GM21447 (cell line): ENCODE measurements at regions not wholly inside any gene's neighbourhood (a gene's known extent, or its start where the extent isn't known, plus 50 kb on each side); places are given as distances from the start of the nearest gene placed in this dataset.

Experiments used
- ATAC-seq: cut with Tn5 transposase; IDR thresholded peaks from one replicate; pipeline ENCODE4 v1.9.1; 2021; ENCODE audit not compliant: unreplicated experiment

- no peak for ATAC-seq
These were observed 728.8 kb upstream of the POU3F3 start for GRCh38 chr2:104125096-104125495.

- ATAC-seq, result no peak
These were observed 726.7 kb upstream of the POU3F3 start for GRCh38 chr2:104127049-104127770.

- ATAC-seq, result no peak
These were observed 713.6 kb upstream of the POU3F3 start for GRCh38 chr2:104140361-104140760.

GRCh38 chr2:104158191-104158590, 695.7 kb upstream of the POU3F3 start:
- no peak for ATAC-seq

GRCh38 chr2:104163611-104164130, 690.2 kb upstream of the POU3F3 start:
- ATAC-seq, result no peak

GRCh38 chr2:104164721-104165252, 689.1 kb upstream of the POU3F3 start:
- no peak for ATAC-seq

GRCh38 chr2:104177179-104177578, 676.7 kb upstream of the POU3F3 start:
- no peak for ATAC-seq

- ATAC-seq, result no peak
These were observed 674.3 kb upstream of the POU3F3 start for GRCh38 chr2:104179644-104180043.

GRCh38 chr2:104200533-104201168, 653.3 kb upstream of the POU3F3 start:
- ATAC-seq, result no peak

- ATAC-seq, result no peak
These were observed 640.2 kb upstream of the POU3F3 start for GRCh38 chr2:104213758-104214157.

- no peak for ATAC-seq
These were observed 638.4 kb upstream of the POU3F3 start for GRCh38 chr2:104215269-104216161.

- no peak for ATAC-seq
These were observed 620.3 kb upstream of the POU3F3 start for GRCh38 chr2:104233591-104233990.

- ATAC-seq, result no peak
These were observed 617.4 kb upstream of the POU3F3 start for GRCh38 chr2:104236491-104236890.

- no peak for ATAC-seq
These were observed 612.9 kb upstream of the POU3F3 start for GRCh38 chr2:104240984-104241383.

- ATAC-seq, result no peak
These were observed 604.3 kb upstream of the POU3F3 start for GRCh38 chr2:104249629-104250028.

GRCh38 chr2:104250635-104251034, 603.3 kb upstream of the POU3F3 start:
- no peak for ATAC-seq

- no peak for ATAC-seq
These were observed 599.9 kb upstream of the POU3F3 start for GRCh38 chr2:104254017-104254416.

- ATAC-seq, result no peak
These were observed 591.2 kb upstream of the POU3F3 start for GRCh38 chr2:104262714-104263113.

- no peak for ATAC-seq
These were observed 574.3 kb upstream of the POU3F3 start for GRCh38 chr2:104279646-104280045.

- no peak for ATAC-seq
These were observed 573.7 kb upstream of the POU3F3 start for GRCh38 chr2:104280216-104280615.

GRCh38 chr2:104286841-104287240, 567.1 kb upstream of the POU3F3 start:
- ATAC-seq, result no peak
